Prostate gland (tissue), 2 donors: ENCODE measurements at regions not wholly inside any gene's neighbourhood (a gene's known extent, or its start where the extent isn't known, plus 50 kb on each side); places are given as distances from the start of the nearest gene placed in this dataset.

Experiments used
- POLR2A ChIP-seq: fragments of 450-650 bp; IDR thresholded peaks from one replicate; pipeline ENCODE4 v1.6.1; 2016; ENCODE audit warnings: antibody characterized with exemption, mild to moderate bottlenecking
- POLR2AphosphoS5 ChIP-seq: sonication (generic); formaldehyde crosslinking; IDR thresholded peaks from one replicate; pipeline ENCODE4 v1.6.1; 2017; ENCODE audit warnings: antibody characterized with exemption
- TF ChIP-seq, protein P1 (sequence below), 4 experiments: fragments of 200-600 bp in 2 of 4; fragments of 450-650 bp in 2 of 4; sonication (generic) in 2 of 4; IDR thresholded peaks; 1 replicate in 3 of 4; 2 replicates in 1 of 4; pipeline ENCODE4 v1.5.1; 2016 to 2019; ENCODE audit warnings: antibody characterized with exemption in 4 of 4, mild to moderate bottlenecking in 2 of 4, moderate library complexity in 2 of 4

DNA sequence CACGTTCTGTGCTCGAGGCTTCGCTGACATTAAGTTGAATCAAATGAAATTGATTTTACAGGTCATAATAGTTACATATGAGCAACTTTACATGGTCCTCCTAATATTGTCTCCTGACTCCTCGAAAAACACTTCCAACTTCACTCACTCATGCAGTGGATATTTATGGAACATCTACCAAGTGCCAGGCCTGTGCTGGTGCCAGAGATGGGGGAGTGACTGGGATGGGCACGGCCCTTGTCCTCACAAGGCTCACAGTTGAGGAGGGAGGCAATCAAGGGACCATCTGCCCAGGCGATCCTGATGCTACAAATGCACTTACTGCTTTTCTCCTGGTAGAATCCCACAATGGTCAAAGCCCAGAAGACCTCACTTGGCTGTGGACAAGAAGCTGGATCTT is 426.4 kb downstream of the PREX1 start:
- TF ChIP-seq POLR2A (no peak), POLR2AphosphoS5 (no peak)
- TF ChIP-seq, protein P1, sequence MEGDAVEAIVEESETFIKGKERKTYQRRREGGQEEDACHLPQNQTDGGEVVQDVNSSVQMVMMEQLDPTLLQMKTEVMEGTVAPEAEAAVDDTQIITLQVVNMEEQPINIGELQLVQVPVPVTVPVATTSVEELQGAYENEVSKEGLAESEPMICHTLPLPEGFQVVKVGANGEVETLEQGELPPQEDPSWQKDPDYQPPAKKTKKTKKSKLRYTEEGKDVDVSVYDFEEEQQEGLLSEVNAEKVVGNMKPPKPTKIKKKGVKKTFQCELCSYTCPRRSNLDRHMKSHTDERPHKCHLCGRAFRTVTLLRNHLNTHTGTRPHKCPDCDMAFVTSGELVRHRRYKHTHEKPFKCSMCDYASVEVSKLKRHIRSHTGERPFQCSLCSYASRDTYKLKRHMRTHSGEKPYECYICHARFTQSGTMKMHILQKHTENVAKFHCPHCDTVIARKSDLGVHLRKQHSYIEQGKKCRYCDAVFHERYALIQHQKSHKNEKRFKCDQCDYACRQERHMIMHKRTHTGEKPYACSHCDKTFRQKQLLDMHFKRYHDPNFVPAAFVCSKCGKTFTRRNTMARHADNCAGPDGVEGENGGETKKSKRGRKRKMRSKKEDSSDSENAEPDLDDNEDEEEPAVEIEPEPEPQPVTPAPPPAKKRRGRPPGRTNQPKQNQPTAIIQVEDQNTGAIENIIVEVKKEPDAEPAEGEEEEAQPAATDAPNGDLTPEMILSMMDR (IDR thresholded peaks at IDR 0.05) = no peak
